ENCODE measurements at regions not wholly inside any gene's neighbourhood (a gene's known extent, or its start where the extent isn't known, plus 50 kb on each side); places are given as distances from the start of the nearest gene placed in this dataset.

DNA sequence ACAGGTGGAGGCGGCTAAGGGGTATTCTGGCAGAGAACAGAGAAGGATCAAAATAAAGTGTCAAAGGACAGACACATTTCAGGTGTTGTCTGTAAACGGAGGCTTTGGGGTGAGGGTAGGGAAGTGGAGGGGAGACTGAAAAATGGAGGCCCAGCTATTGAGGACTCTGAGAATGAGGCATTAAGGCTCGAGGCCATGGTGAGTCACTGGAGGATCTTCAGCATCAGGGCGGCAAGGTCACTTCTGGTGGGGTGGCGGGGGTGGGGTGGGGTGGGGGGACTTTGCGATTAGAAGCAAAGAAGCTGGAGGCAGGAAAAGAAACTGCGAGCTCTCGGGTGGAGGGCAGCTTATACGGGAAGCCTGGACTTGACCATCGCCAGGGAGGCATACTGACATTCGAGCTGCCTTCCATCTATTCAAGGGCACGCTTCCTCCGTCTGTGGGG, 58.4 kb upstream of the PCGF5 start:
- TF ChIP-seq CTCF (IDR thresholded peaks at IDR 0.05; ENCODE audit: borderline replicate concordance, control extremely low read depth, extremely low read depth, insufficient read depth, missing control alignments): no peak
- in situ Hi-C loops (cut with MboI; ENCODE audit: low sequenced_read_pairs, unreplicated experiment): no loop called here
- DNase-seq (ENCODE audit: low spot score): peak; percentile 28

DNA sequence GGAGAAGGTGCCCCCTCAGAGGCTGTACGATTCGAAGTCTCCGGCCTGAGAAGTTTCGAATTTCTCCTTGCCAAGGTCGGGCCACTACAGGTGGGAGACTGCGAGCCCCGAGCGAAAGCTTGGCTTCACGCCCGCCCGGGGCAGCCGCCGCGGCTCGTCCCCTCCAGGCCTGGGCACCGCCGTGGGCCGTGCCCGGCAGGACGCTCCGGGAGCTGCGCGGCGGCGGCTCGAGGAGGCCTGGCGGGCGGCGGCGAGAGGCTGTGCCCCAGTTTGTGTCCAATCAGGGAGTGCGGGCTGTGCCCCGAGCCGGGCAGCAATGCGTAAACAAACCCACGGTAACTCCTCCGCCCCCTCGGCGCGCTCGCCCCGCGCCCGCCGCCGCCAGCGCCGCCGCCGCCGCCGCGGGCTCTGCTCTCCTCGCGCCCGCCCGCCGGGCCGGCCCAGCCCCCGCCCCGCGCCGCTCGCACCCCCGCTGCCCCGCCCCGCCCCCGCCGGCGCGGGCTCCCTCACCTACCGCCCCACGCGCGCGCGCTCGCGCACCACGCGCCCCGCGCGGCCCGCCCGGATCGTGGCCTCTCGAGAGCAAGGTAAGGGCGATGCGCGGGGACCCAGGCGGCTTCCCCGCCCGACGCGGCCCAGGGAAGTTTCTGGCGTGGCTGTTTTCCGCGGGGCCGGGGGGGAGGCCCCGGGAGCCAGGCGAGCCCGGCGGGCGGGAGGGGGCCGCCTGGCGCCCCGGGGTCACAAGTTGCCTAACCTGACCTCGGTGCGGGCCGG, 57.8 kb upstream of the PCGF5 start:
- in situ Hi-C loops (cut with MboI; ENCODE audit: low sequenced_read_pairs, unreplicated experiment): no loop called here
- peak; percentile 75 for DNase-seq (ENCODE audit: low spot score)
- TF ChIP-seq CTCF (IDR thresholded peaks at IDR 0.05; ENCODE audit: borderline replicate concordance, control extremely low read depth, extremely low read depth, insufficient read depth, missing control alignments): no peak

GRCh38 chr10:91163269-91163868, 57.1 kb upstream of the PCGF5 start:
- TF ChIP-seq CTCF (IDR thresholded peaks at IDR 0.05; ENCODE audit: borderline replicate concordance, control extremely low read depth, extremely low read depth, insufficient read depth, missing control alignments): no peak
- in situ Hi-C loops (cut with MboI; ENCODE audit: low sequenced_read_pairs, unreplicated experiment): no loop called here
- peak; percentile 81 for DNase-seq (ENCODE audit: low spot score)

GRCh38 chr10:91163869-91164474, 56.5 kb upstream of the PCGF5 start:
- in situ Hi-C loops (cut with MboI; ENCODE audit: low sequenced_read_pairs, unreplicated experiment): no loop called here
- no peak for TF ChIP-seq CTCF (IDR thresholded peaks at IDR 0.05; ENCODE audit: borderline replicate concordance, control extremely low read depth, extremely low read depth, insufficient read depth, missing control alignments)
- DNase-seq (ENCODE audit: low spot score): peak; percentile 54

GRCh38 chr10:91164520-91165065, 55.9 kb upstream of the PCGF5 start:
- no peak for TF ChIP-seq CTCF (IDR thresholded peaks at IDR 0.05; ENCODE audit: borderline replicate concordance, control extremely low read depth, extremely low read depth, insufficient read depth, missing control alignments)
- in situ Hi-C loops (cut with MboI; ENCODE audit: low sequenced_read_pairs, unreplicated experiment): no loop called here
- DNase-seq (ENCODE audit: low spot score): no peak

GRCh38 chr10:91167406-91167805, 53.1 kb upstream of the PCGF5 start:
- no peak for TF ChIP-seq CTCF (IDR thresholded peaks at IDR 0.05; ENCODE audit: borderline replicate concordance, control extremely low read depth, extremely low read depth, insufficient read depth, missing control alignments)
- in situ Hi-C loops (cut with MboI; ENCODE audit: low sequenced_read_pairs, unreplicated experiment): no loop called here
- no peak for DNase-seq (ENCODE audit: low spot score)
